B cell (primary cell): ENCODE measurements at regions not wholly inside any gene's neighbourhood (a gene's known extent, or its start where the extent isn't known, plus 50 kb on each side); places are given as distances from the start of the nearest gene placed in this dataset.

ENCODE experiments used
- CTCF ChIP-seq: fragments of 200-600 bp; IDR thresholded peaks from one replicate; pipeline ENCODE4 v1.8.0; 2022; ENCODE audit warnings: antibody characterized with exemption, mild to moderate bottlenecking
- EZH2 ChIP-seq: IDR thresholded peaks from 2 replicates; pipeline ENCODE4 v1.6.1; 2012; ENCODE audit warnings: borderline replicate concordance, low read depth, mild to moderate bottlenecking, moderate library complexity, low read length; ENCODE audit not compliant: insufficient read depth, poor library complexity, severe bottlenecking

GRCh38 chr3:21073561-21073960 is 677.4 kb downstream of the ZNF385D start:
- TF ChIP-seq EZH2: no peak
- no peak for TF ChIP-seq CTCF
